ENCODE measurements at regions not wholly inside any gene's neighbourhood (a gene's known extent, or its start where the extent isn't known, plus 50 kb on each side); places are given as distances from the start of the nearest gene placed in this dataset.
A peak's percentile ranks its signal among the peaks of the same experiment; 100 is the strongest.

GRCh38 chr12:76611533-76611932 is 52.0 kb upstream of the OSBPL8 start:
- Mint-ChIP-seq H3K9me3 (no peaks in the 10 kb centered on the region), H3K4me1 (no peaks in the 10 kb centered on the region), H3K36me3 (no peaks in the 10 kb centered on the region), H3K27me3 (no peaks in the 10 kb centered on the region), H3K27ac (no peak overlapping the region), H3K4me3 (no peak overlapping the region)
- no peak for DNase-seq

- no peak for DNase-seq
- Mint-ChIP-seq H3K4me3 (no peak overlapping the region), H3K4me1 (no peaks in the 10 kb centered on the region), H3K27me3 (no peaks in the 10 kb centered on the region), H3K36me3 (no peaks in the 10 kb centered on the region), H3K9me3 (no peaks in the 10 kb centered on the region), H3K27ac (no peak overlapping the region)
Observed at GRCh38 chr12:76614364-76614763, 54.8 kb upstream of the OSBPL8 start.

GRCh38 chr12:76618031-76618430 is 58.5 kb upstream of the OSBPL8 start:
- no peaks in the 10 kb centered on the region for H3K27me3 Mint-ChIP-seq
- H3K27ac Mint-ChIP-seq: no peak overlapping the region
- H3K4me1 Mint-ChIP-seq: peaks cover 4% of the 10 kb centered on the region
- H3K4me3 Mint-ChIP-seq: no peak overlapping the region
- DNase-seq: no peak
- no peaks in the 10 kb centered on the region for H3K9me3 Mint-ChIP-seq
- no peaks in the 10 kb centered on the region for H3K36me3 Mint-ChIP-seq

GRCh38 chr12:76621582-76622024 is 62.0 kb upstream of the OSBPL8 start:
- Mint-ChIP-seq H3K27me3 (no peaks in the 10 kb centered on the region), H3K9me3 (no peaks in the 10 kb centered on the region), H3K4me3 (no peak overlapping the region), H3K4me1 (peaks cover 4% of the 10 kb centered on the region), H3K27ac (no peak overlapping the region), H3K36me3 (no peaks in the 10 kb centered on the region)
- peak; percentile 50 for DNase-seq

GRCh38 chr12:76622351-76622750 is 62.8 kb upstream of the OSBPL8 start:
- DNase-seq: no peak
- Mint-ChIP-seq H3K27me3 (no peaks in the 10 kb centered on the region), H3K27ac (no peak overlapping the region), H3K4me3 (no peak overlapping the region), H3K36me3 (no peaks in the 10 kb centered on the region), H3K4me1 (peaks cover 4% of the 10 kb centered on the region), H3K9me3 (no peaks in the 10 kb centered on the region)

- peaks cover 4% of the 10 kb centered on the region for H3K4me1 Mint-ChIP-seq
- no peaks in the 10 kb centered on the region for H3K9me3 Mint-ChIP-seq
- H3K27ac Mint-ChIP-seq: no peak overlapping the region
- DNase-seq: no peak
- H3K27me3 Mint-ChIP-seq: no peaks in the 10 kb centered on the region
- H3K36me3 Mint-ChIP-seq: no peaks in the 10 kb centered on the region
- H3K4me3 Mint-ChIP-seq: no peak overlapping the region
Observed at GRCh38 chr12:76622915-76623314, 63.3 kb upstream of the OSBPL8 start.

GRCh38 chr12:76623931-76624330 is 64.4 kb upstream of the OSBPL8 start:
- no peaks in the 10 kb centered on the region for H3K27me3 Mint-ChIP-seq
- DNase-seq: no peak
- no peaks in the 10 kb centered on the region for H3K36me3 Mint-ChIP-seq
- peaks cover 4% of the 10 kb centered on the region for H3K4me1 Mint-ChIP-seq
- H3K4me3 Mint-ChIP-seq: no peak overlapping the region
- no peak overlapping the region for H3K27ac Mint-ChIP-seq
- no peaks in the 10 kb centered on the region for H3K9me3 Mint-ChIP-seq

GRCh38 chr12:76627346-76628135 is 68.0 kb upstream of the OSBPL8 start:
- no peak for DNase-seq
- H3K36me3 Mint-ChIP-seq: no peaks in the 10 kb centered on the region
- no peaks in the 10 kb centered on the region for H3K9me3 Mint-ChIP-seq
- H3K4me3 Mint-ChIP-seq: no peak overlapping the region
- no peaks in the 10 kb centered on the region for H3K4me1 Mint-ChIP-seq
- no peaks in the 10 kb centered on the region for H3K27me3 Mint-ChIP-seq
- no peak overlapping the region for H3K27ac Mint-ChIP-seq

GRCh38 chr12:76628745-76629144 is 69.2 kb upstream of the OSBPL8 start:
- DNase-seq: no peak
- Mint-ChIP-seq H3K4me3 (no peak overlapping the region), H3K9me3 (no peaks in the 10 kb centered on the region), H3K36me3 (no peaks in the 10 kb centered on the region), H3K4me1 (no peaks in the 10 kb centered on the region), H3K27me3 (no peaks in the 10 kb centered on the region), H3K27ac (no peak overlapping the region)

GRCh38 chr12:76631741-76632140 is 72.2 kb upstream of the OSBPL8 start:
- H3K27ac Mint-ChIP-seq: no peak overlapping the region
- H3K36me3 Mint-ChIP-seq: no peaks in the 10 kb centered on the region
- DNase-seq: no peak
- H3K9me3 Mint-ChIP-seq: no peaks in the 10 kb centered on the region
- H3K4me3 Mint-ChIP-seq: no peak overlapping the region
- peaks cover 17% of the 10 kb centered on the region for H3K4me1 Mint-ChIP-seq
- H3K27me3 Mint-ChIP-seq: no peaks in the 10 kb centered on the region

GRCh38 chr12:76633415-76633814 is 73.8 kb upstream of the OSBPL8 start:
- no peak for DNase-seq
- Mint-ChIP-seq H3K9me3 (no peaks in the 10 kb centered on the region), H3K36me3 (no peaks in the 10 kb centered on the region), H3K27ac (no peak overlapping the region), H3K4me3 (no peak overlapping the region), H3K4me1 (peaks cover 22% of the 10 kb centered on the region), H3K27me3 (no peaks in the 10 kb centered on the region)

- H3K4me3 Mint-ChIP-seq: no peak overlapping the region
- DNase-seq: no peak
- H3K27me3 Mint-ChIP-seq: no peaks in the 10 kb centered on the region
- H3K4me1 Mint-ChIP-seq: peaks cover 25% of the 10 kb centered on the region
- H3K9me3 Mint-ChIP-seq: no peaks in the 10 kb centered on the region
- H3K36me3 Mint-ChIP-seq: no peaks in the 10 kb centered on the region
- H3K27ac Mint-ChIP-seq: peak overlapping the region; percentile 2
Observed at GRCh38 chr12:76634133-76634532, 74.6 kb upstream of the OSBPL8 start.

GRCh38 chr12:76636121-76636692 is 76.6 kb upstream of the OSBPL8 start:
- Mint-ChIP-seq H3K27ac (peak overlapping the region; percentile 60), H3K9me3 (no peaks in the 10 kb centered on the region), H3K36me3 (no peaks in the 10 kb centered on the region), H3K4me3 (no peak overlapping the region), H3K4me1 (peaks cover 25% of the 10 kb centered on the region), H3K27me3 (no peaks in the 10 kb centered on the region)
- DNase-seq: peak; percentile 10

- Mint-ChIP-seq H3K27me3 (no peaks in the 10 kb centered on the region), H3K36me3 (no peaks in the 10 kb centered on the region), H3K4me3 (no peak overlapping the region), H3K27ac (no peak overlapping the region), H3K4me1 (peaks cover 25% of the 10 kb centered on the region), H3K9me3 (no peaks in the 10 kb centered on the region)
- no peak for DNase-seq
Observed at GRCh38 chr12:76637807-76638206, 78.2 kb upstream of the OSBPL8 start.

GRCh38 chr12:76639646-76640045 is 80.1 kb upstream of the OSBPL8 start:
- DNase-seq: no peak
- no peaks in the 10 kb centered on the region for H3K36me3 Mint-ChIP-seq
- H3K27ac Mint-ChIP-seq: no peak overlapping the region
- H3K9me3 Mint-ChIP-seq: no peaks in the 10 kb centered on the region
- no peaks in the 10 kb centered on the region for H3K27me3 Mint-ChIP-seq
- H3K4me1 Mint-ChIP-seq: peaks cover 19% of the 10 kb centered on the region
- H3K4me3 Mint-ChIP-seq: no peak overlapping the region

GRCh38 chr12:76641073-76641472 is 81.5 kb upstream of the OSBPL8 start:
- no peaks in the 10 kb centered on the region for H3K36me3 Mint-ChIP-seq
- no peak for DNase-seq
- no peak overlapping the region for H3K27ac Mint-ChIP-seq
- H3K9me3 Mint-ChIP-seq: no peaks in the 10 kb centered on the region
- H3K4me3 Mint-ChIP-seq: no peak overlapping the region
- peaks cover 15% of the 10 kb centered on the region for H3K4me1 Mint-ChIP-seq
- no peaks in the 10 kb centered on the region for H3K27me3 Mint-ChIP-seq

All from activated naive CD8-positive, alpha-beta T cell treated with anti-CD3 and anti-CD28 coated beads for 36 hours (primary cell).